ENCODE measurements at regions not wholly inside any gene's neighbourhood (a gene's known extent, or its start where the extent isn't known, plus 50 kb on each side); places are given as distances from the start of the nearest gene placed in this dataset.

DNA sequence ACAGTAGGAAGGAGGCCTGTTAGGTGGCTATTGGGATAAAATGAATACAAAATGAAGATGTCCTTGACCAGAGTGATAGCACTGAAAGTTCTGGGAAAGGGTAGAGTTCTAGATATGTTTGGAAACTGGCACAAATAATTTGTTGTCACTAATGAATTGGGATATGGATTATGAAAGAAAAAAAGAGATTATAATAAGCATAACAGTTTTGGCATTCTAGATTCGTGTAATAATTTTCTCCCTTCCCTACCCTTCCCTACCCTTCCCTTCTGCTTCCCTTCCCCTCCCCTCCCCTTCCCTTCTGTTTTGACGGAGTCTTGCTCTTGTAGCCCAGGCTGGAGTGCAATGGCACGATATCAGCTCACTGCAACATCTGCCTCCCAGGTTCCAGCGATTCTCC lies 271.0 kb upstream of the PRR20A start (continued):
- TF ChIP-seq RAD21 (IDR thresholded peaks at IDR 0.05) = no peak

DNA sequence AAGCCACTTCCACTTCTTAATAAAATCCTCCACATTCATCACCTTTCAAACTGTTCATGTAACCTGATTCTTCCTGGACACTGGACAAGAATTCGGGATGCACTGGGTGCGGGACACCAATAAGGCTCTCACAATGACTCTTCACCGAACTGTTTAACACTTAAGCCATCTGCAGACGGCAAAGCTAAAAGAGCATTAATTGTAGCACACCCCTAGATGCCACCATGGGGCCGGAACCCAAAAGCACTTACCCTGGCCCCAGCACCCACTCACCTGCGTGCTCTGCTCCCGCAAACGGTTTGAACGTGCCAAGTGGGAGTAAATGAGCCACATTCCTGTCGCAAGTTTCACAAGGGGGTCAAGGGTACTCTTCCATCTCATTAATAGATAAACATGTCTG lies 254.3 kb upstream of the PRR20A start:
- no peaks in the 10 kb centered on the region for H3K4me1 ChIP-seq (ENCODE audit: control insufficient read depth in 4 of 4, insufficient read depth in 4 of 4, low read length in 3 of 4)
- no peak overlapping the region for H3K4me3 ChIP-seq (ENCODE audit: low read depth in 1 of 3, low read length in 3 of 3)
- no peak overlapping the region for H3K9ac ChIP-seq (ENCODE audit: low read depth in 1 of 2, low read length in 2 of 2)
- H3K36me3 ChIP-seq (ENCODE audit: control insufficient read depth in 4 of 4, insufficient read depth in 3 of 4, low read depth in 1 of 4, low read length in 3 of 4) = no peaks in the 10 kb centered on the region
- no peak for TF ChIP-seq FOXA1 (IDR thresholded peaks at IDR 0.05)
- TF ChIP-seq HNF4G (IDR thresholded peaks at IDR 0.05) = no peak
- TF ChIP-seq RAD21 (IDR thresholded peaks at IDR 0.05) = no peak
- TF ChIP-seq EGR1 (IDR thresholded peaks at IDR 0.05; ENCODE audit: low read depth in 2 of 2) = no peak
- TF ChIP-seq FOXA2 (IDR thresholded peaks at IDR 0.05) = no peak
- TF ChIP-seq NR2F2 (IDR thresholded peaks at IDR 0.05) = no peak
- no peak for TF ChIP-seq RXRA (IDR thresholded peaks at IDR 0.05)
- TF ChIP-seq, protein P1, sequence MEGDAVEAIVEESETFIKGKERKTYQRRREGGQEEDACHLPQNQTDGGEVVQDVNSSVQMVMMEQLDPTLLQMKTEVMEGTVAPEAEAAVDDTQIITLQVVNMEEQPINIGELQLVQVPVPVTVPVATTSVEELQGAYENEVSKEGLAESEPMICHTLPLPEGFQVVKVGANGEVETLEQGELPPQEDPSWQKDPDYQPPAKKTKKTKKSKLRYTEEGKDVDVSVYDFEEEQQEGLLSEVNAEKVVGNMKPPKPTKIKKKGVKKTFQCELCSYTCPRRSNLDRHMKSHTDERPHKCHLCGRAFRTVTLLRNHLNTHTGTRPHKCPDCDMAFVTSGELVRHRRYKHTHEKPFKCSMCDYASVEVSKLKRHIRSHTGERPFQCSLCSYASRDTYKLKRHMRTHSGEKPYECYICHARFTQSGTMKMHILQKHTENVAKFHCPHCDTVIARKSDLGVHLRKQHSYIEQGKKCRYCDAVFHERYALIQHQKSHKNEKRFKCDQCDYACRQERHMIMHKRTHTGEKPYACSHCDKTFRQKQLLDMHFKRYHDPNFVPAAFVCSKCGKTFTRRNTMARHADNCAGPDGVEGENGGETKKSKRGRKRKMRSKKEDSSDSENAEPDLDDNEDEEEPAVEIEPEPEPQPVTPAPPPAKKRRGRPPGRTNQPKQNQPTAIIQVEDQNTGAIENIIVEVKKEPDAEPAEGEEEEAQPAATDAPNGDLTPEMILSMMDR (IDR thresholded peaks at IDR 0.05; ENCODE audit: low read depth, low read length, missing input control) = no peak
- no peak for TF ChIP-seq GABPA (IDR thresholded peaks at IDR 0.05 in 1 of 2, conservative IDR thresholded peaks at IDR 0.05 in 1 of 2)
- TF ChIP-seq, protein P2, sequence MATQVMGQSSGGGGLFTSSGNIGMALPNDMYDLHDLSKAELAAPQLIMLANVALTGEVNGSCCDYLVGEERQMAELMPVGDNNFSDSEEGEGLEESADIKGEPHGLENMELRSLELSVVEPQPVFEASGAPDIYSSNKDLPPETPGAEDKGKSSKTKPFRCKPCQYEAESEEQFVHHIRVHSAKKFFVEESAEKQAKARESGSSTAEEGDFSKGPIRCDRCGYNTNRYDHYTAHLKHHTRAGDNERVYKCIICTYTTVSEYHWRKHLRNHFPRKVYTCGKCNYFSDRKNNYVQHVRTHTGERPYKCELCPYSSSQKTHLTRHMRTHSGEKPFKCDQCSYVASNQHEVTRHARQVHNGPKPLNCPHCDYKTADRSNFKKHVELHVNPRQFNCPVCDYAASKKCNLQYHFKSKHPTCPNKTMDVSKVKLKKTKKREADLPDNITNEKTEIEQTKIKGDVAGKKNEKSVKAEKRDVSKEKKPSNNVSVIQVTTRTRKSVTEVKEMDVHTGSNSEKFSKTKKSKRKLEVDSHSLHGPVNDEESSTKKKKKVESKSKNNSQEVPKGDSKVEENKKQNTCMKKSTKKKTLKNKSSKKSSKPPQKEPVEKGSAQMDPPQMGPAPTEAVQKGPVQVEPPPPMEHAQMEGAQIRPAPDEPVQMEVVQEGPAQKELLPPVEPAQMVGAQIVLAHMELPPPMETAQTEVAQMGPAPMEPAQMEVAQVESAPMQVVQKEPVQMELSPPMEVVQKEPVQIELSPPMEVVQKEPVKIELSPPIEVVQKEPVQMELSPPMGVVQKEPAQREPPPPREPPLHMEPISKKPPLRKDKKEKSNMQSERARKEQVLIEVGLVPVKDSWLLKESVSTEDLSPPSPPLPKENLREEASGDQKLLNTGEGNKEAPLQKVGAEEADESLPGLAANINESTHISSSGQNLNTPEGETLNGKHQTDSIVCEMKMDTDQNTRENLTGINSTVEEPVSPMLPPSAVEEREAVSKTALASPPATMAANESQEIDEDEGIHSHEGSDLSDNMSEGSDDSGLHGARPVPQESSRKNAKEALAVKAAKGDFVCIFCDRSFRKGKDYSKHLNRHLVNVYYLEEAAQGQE (IDR thresholded peaks at IDR 0.05) = no peak
- TF ChIP-seq YY1 (IDR thresholded peaks at IDR 0.05) = no peak
- TF ChIP-seq, protein P3, sequence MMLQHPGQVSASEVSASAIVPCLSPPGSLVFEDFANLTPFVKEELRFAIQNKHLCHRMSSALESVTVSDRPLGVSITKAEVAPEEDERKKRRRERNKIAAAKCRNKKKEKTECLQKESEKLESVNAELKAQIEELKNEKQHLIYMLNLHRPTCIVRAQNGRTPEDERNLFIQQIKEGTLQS (IDR thresholded peaks at IDR 0.05) = no peak
- TF ChIP-seq HNF4A (conservative IDR thresholded peaks at IDR 0.05) = no peak
- no peak for TF ChIP-seq TAF1 (conservative IDR thresholded peaks at IDR 0.05)
- no peak for TF ChIP-seq SP1 (IDR thresholded peaks at IDR 0.05)
- TF ChIP-seq, protein P4, sequence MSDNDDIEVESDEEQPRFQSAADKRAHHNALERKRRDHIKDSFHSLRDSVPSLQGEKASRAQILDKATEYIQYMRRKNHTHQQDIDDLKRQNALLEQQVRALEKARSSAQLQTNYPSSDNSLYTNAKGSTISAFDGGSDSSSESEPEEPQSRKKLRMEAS (IDR thresholded peaks at IDR 0.05) = no peak
- TF ChIP-seq ZBTB33 (IDR thresholded peaks at IDR 0.05) = no peak
- no peaks in the 10 kb centered on the region for H3K27me3 ChIP-seq (ENCODE audit: control insufficient read depth in 4 of 4, insufficient read depth in 4 of 4, low read length in 3 of 4)
- 91% methylated on average over 10 of the region's 10 CpGs for WGBS
- H3K9me3 ChIP-seq (ENCODE audit: control insufficient read depth in 4 of 4, low read length in 3 of 4) = no peaks in the 10 kb centered on the region
- H3K27ac ChIP-seq (ENCODE audit: low read depth in 1 of 2, low read length in 2 of 2) = no peak overlapping the region
- no peak for DNase-seq (ENCODE audit: low spot score)
